Effector CD4-positive, alpha-beta T cell (primary cell): ENCODE measurements at regions not wholly inside any gene's neighbourhood (a gene's known extent, or its start where the extent isn't known, plus 50 kb on each side); places are given as distances from the start of the nearest gene placed in this dataset.

Experiments
- DNase-seq: peaks from one replicate; pipeline ENCODE4 v3.0.0-alpha.2; 2020

DNA sequence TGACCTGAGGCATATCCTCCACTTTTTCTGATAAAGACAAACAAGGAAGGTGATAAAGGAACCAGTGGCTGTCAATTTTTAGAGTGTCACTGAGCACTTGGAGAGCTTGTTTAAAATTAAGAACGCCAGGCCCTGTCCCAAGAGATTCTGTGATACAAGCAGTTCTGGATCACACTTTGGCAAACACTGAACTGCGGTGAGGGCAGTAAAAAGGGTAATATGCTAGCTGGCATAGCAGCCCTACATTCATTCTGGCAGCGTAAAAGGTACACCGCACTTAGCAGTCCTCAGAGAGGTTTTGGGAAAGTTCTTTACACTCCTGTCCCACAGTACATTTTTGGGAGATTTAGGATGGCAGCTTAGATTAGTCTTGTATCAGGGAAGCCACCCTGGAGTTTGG lies 101.3 kb upstream of the CCDC150 start:
- no peak for DNase-seq

GRCh38 chr2:196538646-196539045 lies 100.9 kb upstream of the CCDC150 start:
- DNase-seq: no peak

DNA sequence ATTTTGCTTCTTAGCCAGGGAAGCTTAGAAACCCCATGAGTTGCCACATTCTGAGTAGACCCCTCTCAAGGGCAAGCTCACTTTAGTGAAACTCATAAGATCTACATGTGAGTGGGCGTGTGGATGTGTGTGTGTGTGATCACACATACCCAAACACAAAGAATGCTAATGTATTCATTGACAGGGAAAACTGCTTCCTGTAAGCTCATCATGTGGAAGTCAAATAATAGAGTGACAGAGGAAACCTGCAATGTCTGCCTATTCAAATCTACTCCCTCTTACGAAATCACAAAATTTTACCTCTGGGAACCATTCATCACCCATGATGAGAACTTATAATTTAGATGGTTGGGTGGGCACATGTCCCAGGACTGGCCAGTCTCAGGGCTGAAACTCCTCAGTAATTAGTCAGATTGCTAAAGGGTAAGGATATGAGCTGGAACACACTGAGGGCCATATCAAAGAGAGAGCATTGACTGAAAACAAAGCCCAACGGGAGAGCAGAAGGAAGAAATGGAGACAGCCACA lies 94.5 kb upstream of the CCDC150 start:
- no peak for DNase-seq

DNA sequence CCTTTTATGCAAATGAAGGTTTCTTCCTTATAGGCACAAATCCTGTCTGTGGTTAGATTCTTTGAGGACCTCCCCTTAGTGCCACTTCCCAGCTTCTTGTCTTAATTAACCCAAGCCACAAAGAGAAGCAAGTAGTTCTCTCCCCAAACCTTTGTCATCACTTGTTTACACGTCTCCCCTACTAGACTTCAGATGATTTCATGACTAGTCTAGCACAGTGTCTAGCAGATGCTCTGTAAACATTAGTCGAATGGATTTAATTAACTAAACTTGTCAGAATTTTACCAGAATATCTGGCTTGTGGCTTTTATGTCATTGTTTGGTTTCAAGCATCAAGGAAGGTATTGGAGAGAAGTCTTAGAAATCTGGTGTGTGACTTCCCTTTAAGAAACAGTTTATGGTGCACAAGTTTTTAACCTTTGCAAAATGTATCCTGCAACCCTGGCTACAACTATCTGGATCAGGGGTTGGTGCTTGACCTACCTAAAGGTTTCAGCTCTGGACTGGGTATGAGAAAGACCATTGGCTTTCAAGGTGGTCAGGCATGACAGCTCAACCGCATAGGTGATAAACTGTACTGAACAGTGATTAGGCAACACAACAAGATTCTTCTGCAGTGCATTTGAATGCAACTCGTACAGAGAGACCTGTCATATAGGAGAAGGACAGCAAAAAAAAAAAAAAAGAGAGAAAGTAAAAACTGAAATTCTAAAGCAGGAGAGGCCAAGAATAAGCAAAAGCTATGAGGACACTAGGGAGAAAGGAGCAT lies 93.2 kb upstream of the CCDC150 start:
- no peak for DNase-seq

- no peak for DNase-seq
Observed at GRCh38 chr2:196549052-196549451, 90.5 kb upstream of the CCDC150 start.

- no peak for DNase-seq
Observed at GRCh38 chr2:196551014-196551413, 88.5 kb upstream of the CCDC150 start.

GRCh38 chr2:196555161-196555560 lies 84.4 kb upstream of the CCDC150 start:
- no peak for DNase-seq

DNA sequence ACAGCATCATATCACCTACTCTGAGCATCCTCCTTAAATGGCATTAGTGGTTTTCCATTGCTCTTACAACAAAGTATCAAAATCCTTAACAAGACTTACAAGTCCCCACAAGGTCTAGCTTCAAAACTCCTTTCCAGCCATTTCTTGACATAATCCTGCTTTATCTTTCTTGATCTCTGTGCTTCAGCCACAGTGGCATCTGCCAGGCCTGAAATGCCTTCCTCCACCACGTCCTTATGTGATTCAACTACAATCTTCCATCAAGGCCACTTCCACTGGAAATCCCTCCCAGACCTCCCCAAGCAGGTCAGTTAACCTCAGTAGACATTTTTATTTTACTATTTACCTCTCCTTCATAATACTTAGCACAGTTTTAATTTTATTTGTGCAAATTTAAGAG lies 83.8 kb upstream of the CCDC150 start:
- no peak for DNase-seq

DNA sequence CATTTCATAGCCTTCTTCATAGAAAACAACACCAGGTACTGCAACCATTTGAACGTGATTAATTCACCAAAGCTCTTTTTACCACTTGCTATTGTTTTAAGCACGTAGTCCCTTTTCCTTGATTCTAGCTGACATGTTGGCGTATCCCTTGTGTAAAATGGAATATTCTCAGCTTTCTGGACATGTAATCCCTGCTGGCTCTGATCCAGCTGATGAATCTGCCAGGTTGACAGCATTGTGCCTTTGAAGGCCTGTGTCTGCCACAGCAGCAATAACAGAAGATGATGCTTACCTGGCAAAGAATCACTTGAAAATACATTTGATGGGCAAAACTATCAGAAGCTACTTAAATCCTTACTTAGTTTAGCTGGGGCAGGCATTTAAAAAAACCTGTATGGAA lies 81.0 kb upstream of the CCDC150 start:
- DNase-seq: no peak

- DNase-seq: no peak
Observed at GRCh38 chr2:196563876-196564275, 75.6 kb upstream of the CCDC150 start.

- DNase-seq: no peak
Observed at GRCh38 chr2:196565106-196565765, 74.3 kb upstream of the CCDC150 start.

- no peak for DNase-seq
Observed at GRCh38 chr2:196565982-196566381, 73.5 kb upstream of the CCDC150 start.

DNA sequence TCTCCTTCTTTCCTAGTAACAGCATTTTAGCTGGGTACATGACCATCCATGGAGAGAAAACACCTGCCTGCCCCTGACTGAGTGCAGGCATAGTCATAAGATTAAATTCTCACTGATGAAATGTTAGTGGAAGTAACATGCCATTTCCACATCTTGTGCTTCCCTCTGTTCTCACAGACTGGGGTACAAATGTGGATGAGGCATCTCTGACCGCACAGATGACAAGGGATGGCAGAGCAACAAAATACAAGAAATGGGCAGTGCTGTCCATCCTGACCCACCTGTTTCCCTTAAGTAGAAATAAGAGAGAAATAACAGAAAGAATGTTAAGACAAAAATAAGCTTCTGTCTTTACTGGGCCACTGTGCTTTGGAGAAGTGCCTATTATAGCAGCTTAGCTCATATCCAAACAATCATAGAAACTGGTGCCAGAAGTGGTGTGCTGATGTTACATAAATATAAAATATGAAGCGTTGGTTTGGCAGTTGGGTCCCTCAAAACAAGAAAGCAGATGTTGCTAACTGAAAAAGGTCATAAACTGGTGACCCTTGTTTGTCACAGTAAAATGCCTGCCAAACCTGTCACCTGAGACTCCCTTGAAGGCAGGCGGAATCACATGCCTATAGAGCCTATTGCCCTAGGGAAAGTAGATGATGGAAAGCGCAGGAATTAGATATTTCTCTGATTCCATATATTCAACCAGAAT lies 72.4 kb upstream of the CCDC150 start:
- no peak for DNase-seq

- no peak for DNase-seq
Observed at GRCh38 chr2:196568506-196568905, 71.0 kb upstream of the CCDC150 start.

GRCh38 chr2:196584903-196585302 lies 54.6 kb upstream of the CCDC150 start:
- no peak for DNase-seq

DNA sequence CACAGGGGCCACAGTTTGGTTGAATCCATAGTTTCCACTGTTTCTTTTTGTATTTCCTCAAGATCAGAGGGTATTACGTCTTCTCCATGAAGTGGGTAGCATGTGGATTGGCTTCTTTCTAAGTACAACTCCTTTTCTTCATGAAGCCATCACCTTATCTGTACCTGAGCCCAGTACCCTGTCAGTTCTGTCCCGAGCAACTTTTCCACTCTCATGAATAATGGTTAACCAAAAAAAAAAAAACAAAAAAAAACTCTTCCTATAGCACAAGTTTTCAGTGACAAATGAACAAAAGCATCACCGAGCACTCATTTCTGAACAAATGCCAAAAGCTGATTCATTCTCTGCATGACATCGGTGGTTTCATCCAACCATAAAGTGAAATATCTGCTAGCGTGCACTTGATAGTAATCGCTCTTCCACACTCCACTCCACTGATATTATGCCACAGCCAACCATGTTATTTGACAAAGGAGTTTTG lies 53.0 kb upstream of the CCDC150 start:
- DNase-seq: no peak

- DNase-seq: no peak
Observed at GRCh38 chr2:196587056-196587455, 52.5 kb upstream of the CCDC150 start.

- no peak for DNase-seq
Observed at GRCh38 chr2:196587739-196588138, 51.8 kb upstream of the CCDC150 start.

- DNase-seq: no peak
Observed at GRCh38 chr2:196589419-196589818, 50.1 kb upstream of the CCDC150 start.
